NCI-H146 (cell line): ENCODE measurements at regions not wholly inside any gene's neighbourhood (a gene's known extent, or its start where the extent isn't known, plus 50 kb on each side); places are given as distances from the start of the nearest gene placed in this dataset.
"Not testable (repeated sequence)": the region's sequence is repeated elsewhere in the genome, so short reads cannot be mapped to it uniquely, and the experiment has no call there.

Experiments used
- DNase-seq: peaks from one replicate; lab custom pipeline; 2025; lab: John Stamatoyannopoulos, UW

DNA sequence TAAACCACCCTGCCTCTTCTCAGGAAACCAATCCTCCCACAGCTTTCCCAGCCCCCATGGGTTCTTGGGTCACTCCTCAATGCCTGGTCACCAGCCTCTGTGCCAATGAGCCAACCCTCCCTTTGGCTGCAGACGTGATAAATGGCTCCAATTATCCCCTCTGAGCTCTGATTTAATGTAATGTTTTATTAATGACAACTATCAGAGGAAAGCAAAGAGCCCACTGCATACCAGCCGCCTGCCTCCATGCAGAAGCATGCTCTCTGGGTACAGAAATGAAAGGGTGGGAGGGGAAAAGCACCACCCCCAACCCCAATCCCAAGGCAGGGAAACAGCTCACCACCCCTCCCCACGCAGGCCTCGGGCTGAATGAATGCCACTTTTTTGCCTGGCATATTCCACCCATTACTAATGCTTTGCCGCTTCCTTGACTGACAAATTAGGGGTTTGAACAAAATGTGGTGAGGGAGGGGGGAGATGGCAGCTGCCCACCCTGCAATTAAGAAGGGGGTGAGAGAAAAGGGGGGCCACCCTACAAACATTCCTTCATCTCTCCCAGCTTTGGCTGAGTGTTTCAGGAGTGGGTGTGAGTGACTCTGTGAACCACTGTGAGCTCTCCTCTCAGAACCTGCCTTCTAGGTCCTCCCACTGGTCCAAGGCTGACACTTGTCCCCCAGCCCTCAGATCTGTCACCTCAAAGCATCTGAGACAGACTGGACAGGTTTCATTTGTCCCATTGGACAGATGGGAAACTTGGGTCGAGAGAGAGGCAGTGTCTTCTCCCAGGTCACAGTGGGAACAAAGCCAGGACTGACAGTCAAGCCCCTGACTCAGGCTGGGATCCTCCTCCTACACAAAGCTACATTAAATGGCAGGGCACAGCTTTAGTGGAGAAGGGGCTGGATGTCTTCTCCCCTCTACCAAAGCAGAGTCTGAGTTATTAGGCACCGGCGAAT is 161.5 kb downstream of the TMEM132E start:
- no peak for DNase-seq

GRCh38 chr17:34739386-34739785 is 160.0 kb downstream of the TMEM132E start:
- DNase-seq: no peak

DNA sequence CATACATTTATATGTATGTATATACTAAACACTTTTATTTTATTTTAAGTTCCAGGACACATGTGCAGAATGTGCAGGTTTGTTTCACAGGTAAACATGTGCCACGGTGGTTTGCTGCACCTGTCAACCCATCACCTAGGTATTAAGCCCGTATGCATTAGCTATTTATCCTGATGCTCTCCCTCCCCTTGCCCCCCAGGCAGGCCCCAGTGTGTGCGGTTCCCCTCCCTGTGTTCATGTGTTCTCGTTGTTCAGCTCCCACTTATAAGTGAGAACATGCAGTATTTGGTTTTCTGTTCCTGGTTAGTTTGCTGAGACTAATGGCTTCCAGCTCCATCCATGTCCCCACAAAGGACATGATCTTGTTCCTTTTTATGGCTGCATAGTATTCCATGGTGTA is 158.3 kb downstream of the TMEM132E start:
- not testable (repeated sequence) for DNase-seq

DNA sequence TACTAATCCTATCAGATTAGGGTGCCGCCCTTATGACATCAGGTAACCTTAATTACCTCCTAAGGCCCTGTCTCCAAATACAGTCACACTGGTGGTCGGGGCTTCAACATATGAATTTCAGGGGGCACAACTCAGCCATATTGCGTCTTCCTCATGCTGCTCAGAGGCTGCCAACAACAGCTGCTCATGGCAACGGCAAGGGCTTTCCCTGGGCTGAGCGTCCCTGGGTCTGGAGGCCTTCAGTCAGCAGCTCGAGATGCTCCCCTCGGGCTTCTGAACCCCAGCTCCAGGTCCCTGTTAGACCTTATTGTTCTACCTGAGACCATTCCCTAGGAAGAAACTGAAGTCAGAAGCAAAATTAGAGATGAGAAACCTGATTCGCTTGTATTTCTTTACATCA is 157.2 kb downstream of the TMEM132E start:
- DNase-seq: no peak

- no peak for DNase-seq
These were observed 154.0 kb downstream of the TMEM132E start for GRCh38 chr17:34733333-34733732.

DNA sequence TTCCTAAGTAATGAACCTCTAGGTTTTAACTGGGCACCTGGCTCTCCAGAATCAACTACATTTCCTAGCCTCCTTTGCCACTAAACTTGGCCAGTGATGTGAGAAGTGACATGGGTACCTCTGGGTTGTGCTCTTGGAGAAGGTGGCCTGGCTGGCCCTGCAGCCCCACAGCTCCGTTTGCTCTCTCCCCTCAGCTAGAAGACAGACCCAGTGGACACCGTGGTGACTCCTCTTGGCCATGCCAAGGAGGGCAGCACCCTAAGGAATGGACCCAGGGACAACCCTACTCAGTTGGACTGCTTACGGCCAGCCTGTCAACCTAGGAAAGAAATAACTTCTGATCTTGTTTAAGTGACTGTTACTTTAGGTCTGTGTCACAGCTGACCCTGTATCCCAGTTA is 151.4 kb downstream of the TMEM132E start:
- DNase-seq: no peak

DNA sequence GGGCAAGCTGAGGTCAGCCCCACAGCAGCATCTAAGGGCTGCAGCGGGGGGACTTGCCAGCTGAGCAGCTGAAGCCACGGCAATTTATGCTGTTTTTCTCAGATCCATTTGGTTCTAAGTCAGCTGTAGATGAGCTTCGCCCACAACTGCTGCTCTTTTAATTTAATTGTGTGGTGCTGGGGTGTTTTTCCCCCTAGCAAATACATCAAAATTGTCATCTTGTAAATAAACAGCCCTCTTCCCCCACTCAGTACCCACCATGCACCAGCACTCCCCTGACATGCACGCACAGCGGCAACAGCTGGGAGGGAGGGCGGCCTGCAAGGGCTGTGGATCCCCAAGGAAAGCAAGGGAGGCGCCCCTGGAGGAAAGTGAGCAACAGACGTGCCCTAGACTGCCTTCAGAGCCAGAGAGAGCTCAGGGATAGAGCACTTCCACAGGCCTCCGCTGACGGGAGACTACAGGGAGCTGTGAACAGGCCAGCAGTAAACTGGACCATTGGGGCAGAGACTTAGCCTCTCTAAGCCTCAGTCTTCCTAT is 149.5 kb downstream of the TMEM132E start:
- DNase-seq: no peak

GRCh38 chr17:34727601-34728000 is 148.2 kb downstream of the TMEM132E start:
- DNase-seq: no peak

- DNase-seq: no peak
These were observed 147.4 kb downstream of the TMEM132E start for GRCh38 chr17:34726536-34727384.

DNA sequence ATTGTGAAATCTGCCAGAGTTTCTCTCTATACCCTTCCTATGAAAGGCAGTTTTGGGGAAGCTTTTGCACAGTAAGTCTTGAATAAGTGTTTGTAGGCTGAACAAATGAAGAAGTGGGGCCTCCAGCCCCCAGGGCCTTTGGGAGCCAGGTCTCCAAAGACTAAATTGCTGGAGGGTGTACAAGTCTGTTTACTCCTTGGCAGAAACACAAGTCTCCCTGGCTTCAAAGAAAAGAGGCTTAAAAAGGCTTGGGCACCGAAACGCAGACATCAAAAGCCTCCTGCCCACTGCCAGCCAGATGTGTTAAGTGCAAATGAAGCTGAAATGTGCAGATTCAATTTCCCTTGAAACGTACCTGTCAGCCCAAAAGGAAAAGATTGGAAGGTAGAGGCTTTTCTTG is 146.3 kb downstream of the TMEM132E start:
- no peak for DNase-seq

GRCh38 chr17:34725008-34725407 is 145.6 kb downstream of the TMEM132E start:
- no peak for DNase-seq

GRCh38 chr17:34723875-34724274 is 144.5 kb downstream of the TMEM132E start:
- no peak for DNase-seq

GRCh38 chr17:34721326-34721725 is 141.9 kb downstream of the TMEM132E start:
- DNase-seq: no peak

GRCh38 chr17:34720760-34721159 is 141.4 kb downstream of the TMEM132E start:
- DNase-seq: no peak

GRCh38 chr17:34719569-34719968 is 140.2 kb downstream of the TMEM132E start:
- no peak for DNase-seq

DNA sequence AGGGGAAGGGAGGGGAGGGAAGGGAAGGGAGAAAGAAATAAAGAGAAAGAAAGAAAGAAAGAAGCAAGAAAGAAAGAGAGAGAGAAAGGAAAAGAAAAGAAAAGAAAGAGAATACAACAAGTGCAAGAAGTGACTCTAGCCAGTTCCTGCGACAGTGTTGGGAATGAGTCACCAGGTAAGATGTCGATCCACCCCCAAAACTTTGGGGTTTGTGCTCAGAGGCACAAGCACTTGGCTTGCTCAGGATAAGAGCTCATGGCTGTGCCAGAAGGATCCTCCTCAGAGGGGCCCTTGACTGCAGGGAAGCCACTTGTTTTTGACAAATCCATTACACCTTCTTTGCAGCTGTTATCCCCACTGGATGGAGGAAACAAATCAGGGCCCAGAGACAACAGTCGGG is 137.7 kb downstream of the TMEM132E start:
- no peak for DNase-seq

GRCh38 chr17:34716291-34716690 is 136.9 kb downstream of the TMEM132E start:
- no peak for DNase-seq

DNA sequence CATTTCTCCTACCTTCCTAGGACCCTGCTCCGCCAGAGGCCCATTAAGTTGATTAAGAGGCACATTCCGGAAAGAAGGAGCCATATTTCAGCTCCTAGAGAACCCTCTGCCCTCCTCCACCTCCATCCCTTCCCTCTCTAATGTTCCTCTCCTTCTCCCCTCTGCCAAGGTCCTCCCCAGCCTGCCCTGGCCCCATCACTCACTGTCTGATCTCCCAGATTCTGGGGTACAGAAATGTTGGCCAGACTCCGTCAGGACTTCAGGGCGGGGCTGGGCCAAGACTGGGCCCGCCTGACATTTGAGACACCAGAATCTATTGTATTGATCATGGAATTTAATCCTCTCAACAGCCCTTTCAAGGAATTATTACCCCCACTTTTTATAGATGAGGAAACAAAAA is 136.1 kb downstream of the TMEM132E start:
- DNase-seq: no peak

- no peak for DNase-seq
These were observed 135.4 kb downstream of the TMEM132E start for GRCh38 chr17:34714475-34715410.

GRCh38 chr17:34713687-34714086 is 134.3 kb downstream of the TMEM132E start:
- DNase-seq: no peak

DNA sequence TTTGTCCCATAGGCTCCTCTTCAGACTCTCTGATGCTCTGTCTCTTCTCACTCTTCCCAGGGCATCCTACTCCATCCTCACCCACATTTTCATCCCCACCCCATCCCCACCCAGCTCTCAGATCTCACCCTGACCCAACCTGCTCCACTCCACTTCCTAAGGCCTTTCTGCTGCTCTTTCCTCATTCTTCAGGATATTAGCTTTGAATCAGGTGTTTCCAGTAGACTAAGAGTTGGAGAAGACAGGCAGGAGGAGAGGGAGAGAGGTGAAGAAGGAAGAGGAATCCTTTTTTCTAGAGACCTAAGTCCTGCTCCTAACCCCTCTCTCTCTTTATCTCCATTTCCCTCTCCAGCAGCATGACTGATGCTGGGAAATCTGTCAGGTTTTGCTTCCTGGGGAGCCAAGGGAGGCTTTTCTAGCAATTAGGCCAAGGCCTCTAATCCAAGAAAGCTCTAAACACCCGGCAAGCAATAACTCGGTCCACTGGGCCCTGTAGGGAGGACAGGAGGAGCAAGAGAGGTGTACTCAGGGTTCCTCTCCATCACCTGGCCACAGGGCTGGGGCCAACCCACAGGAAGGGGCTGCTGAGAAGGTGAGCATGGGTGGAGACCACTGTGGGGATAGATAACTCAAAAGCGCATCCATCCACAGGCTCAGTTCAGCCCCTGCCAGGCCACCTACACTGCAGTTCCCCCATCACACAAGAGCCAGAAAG is 133.3 kb downstream of the TMEM132E start:
- no peak for DNase-seq
